ENCODE measurements at regions not wholly inside any gene's neighbourhood (a gene's known extent, or its start where the extent isn't known, plus 50 kb on each side); places are given as distances from the start of the nearest gene placed in this dataset.
A peak's percentile ranks its signal among the peaks of the same experiment; 100 is the strongest.
"Not testable (repeated sequence)": the region's sequence is repeated elsewhere in the genome, so short reads cannot be mapped to it uniquely, and the experiment has no call there.

GRCh38 chr20:51184289-51184688 lies 161.4 kb upstream of the KCNG1 start:
- DNase-seq, result no peak

- DNase-seq, result peak in 1 of 3 experiments; percentile 26
Observed at GRCh38 chr20:51183451-51183850, 160.5 kb upstream of the KCNG1 start.

DNA sequence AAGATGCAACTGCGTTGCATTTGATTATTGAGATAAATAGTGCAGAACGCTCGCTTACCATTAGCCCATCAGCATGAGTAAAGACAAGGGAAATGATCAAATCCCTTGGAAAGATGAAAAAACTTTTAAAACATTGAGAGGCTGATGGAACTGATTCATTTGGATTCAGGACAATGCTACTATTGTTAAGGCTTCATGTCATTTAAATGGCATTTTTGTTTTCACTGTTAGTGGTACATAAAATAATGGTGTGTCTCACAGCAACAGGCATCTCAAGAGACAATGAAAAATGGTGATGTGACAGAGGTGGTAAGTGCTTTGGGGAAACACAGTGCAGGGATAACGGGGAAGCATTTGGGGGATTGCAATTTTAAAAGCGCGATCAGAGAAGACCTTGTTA lies 159.7 kb upstream of the KCNG1 start:
- no peak for DNase-seq

- no peak for DNase-seq
Observed at GRCh38 chr20:51178153-51178552, 155.2 kb upstream of the KCNG1 start.

- DNase-seq, result no peak
Observed at GRCh38 chr20:51176876-51177275, 154.0 kb upstream of the KCNG1 start.

GRCh38 chr20:51176446-51176845 lies 153.5 kb upstream of the KCNG1 start:
- DNase-seq, result no peak

- no peak for DNase-seq
Observed at GRCh38 chr20:51175724-51176123, 152.8 kb upstream of the KCNG1 start.

DNA sequence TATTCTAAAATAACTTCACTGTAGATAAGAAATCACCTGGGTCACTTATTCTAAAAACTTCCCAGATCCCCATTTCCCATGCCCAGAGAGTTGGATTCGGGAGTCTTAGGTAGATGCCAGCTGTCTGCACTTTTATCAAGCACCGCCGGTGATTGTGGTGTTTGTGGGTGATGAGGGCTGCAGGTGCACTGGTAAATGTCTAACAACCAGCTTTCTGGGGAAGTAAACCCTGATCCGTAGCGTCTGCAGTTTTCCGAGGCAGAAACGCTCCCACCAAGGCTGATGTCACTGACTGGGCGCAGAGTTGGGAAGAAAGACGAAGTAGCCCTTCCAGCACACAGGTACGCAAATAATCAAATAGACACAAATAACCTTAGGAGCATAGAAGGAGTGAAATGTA lies 152.2 kb upstream of the KCNG1 start:
- DNase-seq, result no peak

- no peak for DNase-seq
Observed at GRCh38 chr20:51174536-51174935, 151.6 kb upstream of the KCNG1 start.

- DNase-seq, result peak in 2 of 3 experiments; percentile 21 to 50
Observed at GRCh38 chr20:51172558-51173428, 149.9 kb upstream of the KCNG1 start.

DNA sequence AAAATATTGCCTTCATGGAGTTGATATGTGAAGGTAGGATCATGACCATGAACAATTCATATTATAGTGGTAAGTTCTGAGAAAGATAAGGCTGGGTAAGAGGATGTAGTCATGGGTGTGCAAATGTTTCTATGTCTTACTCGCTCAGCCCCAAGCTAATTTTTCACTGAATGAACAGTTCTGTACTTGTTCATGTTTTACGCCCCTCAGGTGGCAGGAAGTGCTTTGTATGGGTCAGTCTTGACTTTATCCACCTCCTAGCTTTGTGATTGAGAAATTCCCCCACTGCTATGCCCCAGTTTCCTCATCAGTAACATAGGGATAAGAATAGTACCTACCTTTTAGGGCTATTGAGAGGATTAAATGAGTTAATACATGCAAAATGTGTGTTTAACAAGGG lies 148.2 kb upstream of the KCNG1 start:
- DNase-seq, result no peak

- no peak for DNase-seq
Observed at GRCh38 chr20:51169813-51170212, 146.9 kb upstream of the KCNG1 start.

GRCh38 chr20:51167911-51168310 lies 145.0 kb upstream of the KCNG1 start:
- DNase-seq, result not testable (repeated sequence)

DNA sequence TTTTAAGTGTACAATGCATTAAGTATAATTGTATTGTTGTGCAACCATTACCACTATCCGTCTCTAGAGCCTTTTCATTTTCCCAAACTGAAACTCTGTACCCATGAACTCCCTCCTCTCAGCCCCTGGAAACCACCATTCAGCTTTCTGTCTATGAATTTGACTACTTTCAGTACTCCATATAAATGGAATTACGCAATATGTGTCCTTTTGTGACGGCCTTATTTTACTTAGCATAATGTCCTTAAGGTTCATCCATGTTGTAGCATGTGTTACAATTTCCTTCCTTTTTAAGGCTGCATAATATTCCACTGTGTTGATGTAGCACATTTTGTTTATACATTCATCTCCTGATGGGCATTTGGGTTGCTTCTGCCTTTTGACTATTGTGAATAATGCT lies 143.6 kb upstream of the KCNG1 start:
- DNase-seq, result no peak

- no peak for DNase-seq
Observed at GRCh38 chr20:51165131-51165530, 142.2 kb upstream of the KCNG1 start.

DNA sequence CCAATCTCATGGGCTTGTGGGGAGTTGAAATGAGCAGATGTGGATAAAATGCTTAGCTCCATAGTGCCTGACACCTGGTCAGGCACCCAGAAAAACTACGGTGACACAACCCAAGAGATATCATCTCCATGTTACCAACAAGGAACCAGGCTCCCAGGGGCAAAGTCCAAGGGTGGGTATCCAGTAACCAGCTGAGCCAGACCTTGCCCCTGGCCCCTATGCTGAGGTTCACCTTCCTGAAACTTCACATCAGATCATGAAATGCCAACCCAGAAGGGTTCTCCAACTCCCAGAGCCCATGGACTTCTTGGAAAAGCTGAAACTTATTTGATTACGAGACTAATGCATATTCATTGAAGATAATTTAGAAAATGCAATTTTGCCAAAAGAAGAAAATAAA lies 141.8 kb upstream of the KCNG1 start:
- no peak for DNase-seq

DNA sequence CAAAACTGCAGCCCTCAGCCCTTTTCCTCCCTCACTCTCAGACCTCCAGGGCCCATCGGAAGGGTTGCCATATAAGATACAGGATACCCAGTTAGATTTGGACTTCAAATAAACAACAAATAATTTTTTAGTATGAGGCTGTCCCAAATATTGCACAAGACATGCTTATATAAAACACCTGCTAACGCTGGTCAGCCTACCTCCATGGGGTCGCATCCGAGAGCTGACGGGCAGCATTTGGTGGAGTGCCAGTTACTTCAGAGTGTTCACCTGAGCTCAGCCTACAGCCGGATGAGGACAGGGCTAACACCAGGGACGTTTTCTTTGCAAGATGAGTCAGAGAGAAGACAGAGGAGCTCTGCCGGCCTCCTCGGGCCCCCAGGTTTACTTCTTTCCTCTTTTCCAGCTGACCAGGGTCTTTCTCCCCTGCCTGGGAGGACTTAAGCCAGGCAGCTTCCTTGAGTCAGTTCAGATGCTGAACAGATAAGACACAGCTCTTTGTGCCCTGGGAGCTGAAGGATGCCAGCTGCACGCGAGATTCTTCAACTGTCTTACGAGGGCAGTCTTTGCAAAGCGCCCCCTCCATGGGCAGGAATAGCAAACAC lies 141.2 kb upstream of the KCNG1 start:
- DNase-seq, result no peak

- DNase-seq, result no peak
Observed at GRCh38 chr20:51162015-51162414, 139.1 kb upstream of the KCNG1 start.

DNA sequence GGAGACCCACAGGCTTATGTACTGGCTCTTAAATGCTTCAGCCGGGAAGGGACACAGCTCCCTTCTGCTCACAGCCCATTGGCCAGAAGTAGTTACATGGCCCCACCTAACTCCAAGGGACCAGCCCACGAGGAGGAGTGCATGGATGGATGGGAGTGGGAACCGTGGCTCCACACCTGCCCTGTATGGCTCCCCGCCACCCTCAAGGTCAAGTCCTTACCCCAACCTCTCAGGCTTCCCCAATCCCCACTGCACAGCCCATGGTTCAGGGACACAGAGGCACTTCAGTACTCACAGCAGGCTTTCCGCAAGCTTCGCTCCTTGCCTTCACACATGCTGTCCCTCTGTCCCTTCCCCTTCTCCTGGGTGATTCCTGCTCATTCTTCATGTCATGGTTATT lies 137.9 kb upstream of the KCNG1 start:
- DNase-seq, result no peak

- no peak for DNase-seq
Observed at GRCh38 chr20:51159981-51160380, 137.1 kb upstream of the KCNG1 start.

DNA sequence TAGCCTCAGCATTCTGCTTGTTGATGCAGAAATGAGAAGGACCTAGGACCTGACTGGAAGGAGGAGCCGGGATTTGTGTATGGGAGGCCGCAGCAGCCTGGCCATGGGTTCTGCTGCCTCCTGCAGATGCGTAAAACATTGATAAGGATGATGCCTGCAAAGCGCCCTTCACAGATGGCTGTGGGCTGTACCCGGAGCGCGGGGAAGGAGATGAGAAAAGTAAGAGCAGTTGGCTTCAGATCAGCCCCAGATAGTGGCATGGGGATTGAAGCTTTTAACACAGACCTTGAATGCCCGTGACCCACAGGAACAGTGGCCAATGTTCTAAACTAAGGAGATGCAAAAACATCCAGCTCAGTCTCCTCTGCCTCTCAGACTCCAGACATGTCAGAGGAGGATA lies 136.4 kb upstream of the KCNG1 start:
- DNase-seq, result no peak

GRCh38 chr20:51158226-51158625 lies 135.3 kb upstream of the KCNG1 start:
- DNase-seq, result no peak

DNA sequence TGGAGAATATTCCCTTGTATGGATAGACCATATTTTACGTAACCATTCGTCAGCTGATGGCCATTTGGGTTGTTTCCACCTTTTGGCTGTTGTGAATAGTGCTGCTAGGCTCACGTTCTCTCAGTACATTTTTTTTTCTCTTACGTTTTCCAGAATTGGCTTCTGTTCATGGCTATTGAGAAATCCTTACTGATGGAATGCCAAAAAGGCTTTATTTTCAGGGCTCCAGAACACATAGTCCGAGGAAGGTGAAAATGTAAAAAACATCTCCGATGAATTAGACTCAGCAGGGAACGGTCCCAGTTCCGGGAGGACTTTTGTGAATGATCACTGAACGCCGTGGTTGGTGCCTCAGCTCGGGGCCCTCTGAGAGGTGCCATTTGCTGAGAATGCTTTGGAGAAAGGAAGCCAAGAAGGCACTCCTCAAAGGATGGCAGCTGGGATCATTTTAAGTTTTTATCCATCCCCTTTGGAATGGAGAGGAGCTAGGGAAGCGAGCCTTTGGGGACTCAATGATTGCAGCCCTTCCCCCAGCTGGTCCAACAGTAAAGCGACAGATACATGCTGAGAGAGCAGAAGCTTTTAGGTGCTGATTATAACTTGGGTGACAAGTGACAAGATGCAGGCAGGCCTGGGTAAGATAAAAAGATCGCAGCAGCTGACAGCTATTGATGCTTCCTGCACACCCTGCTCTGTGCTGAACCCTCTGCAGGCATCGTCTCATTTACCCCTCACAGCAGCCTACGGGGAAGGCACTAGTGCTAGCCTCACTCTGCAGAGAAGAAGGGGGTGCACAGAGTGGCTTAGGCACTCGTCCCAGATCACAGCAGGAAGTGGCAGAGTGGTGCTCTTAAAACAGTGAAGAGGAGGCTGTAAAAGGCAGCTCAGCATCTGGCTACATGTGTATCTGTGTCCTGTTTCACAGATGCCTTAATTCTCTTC lies 133.4 kb upstream of the KCNG1 start:
- peak; percentile 28 to 76 (median 53) for DNase-seq

All from NCI-H1417 (cell line).